ENCODE measurements at regions not wholly inside any gene's neighbourhood (a gene's known extent, or its start where the extent isn't known, plus 50 kb on each side); places are given as distances from the start of the nearest gene placed in this dataset.

GRCh38 chr2:114316532-114317300 lies 125.7 kb upstream of the DPP10 start:
- TF ChIP-seq CTCF (conservative IDR thresholded peaks at IDR 0.05 in 1 of 2, IDR thresholded peaks at IDR 0.05 in 1 of 2; ENCODE audit: extremely low read depth in 1 of 2, insufficient read depth in 1 of 2, low read depth in 1 of 2, low read length in 2 of 2) (no peak), EZH2 (IDR thresholded peaks at IDR 0.05; ENCODE audit: borderline replicate concordance, low read length) (no peak)
